K562 (cell line): ENCODE measurements at regions not wholly inside any gene's neighbourhood (a gene's known extent, or its start where the extent isn't known, plus 50 kb on each side); places are given as distances from the start of the nearest gene placed in this dataset.

Experiments
- CHD7 ChIP-seq: fragments of 200-600 bp; sonication (generic); IDR thresholded peaks from one replicate; pipeline ENCODE4 v1.6.1; 2012; ENCODE audit warnings: mild to moderate bottlenecking, low read depth, low read length, inconsistent platforms
- CREB1 ChIP-seq, 2 experiments: sonication (generic) in 1 of 2; formaldehyde crosslinking in 1 of 2; IDR thresholded peaks; 2 replicates each; pipeline versions ENCODE4 v1.6.1 to v1.8.0; 2012 to 2022; ENCODE audit warnings: inconsistent platforms in 1 of 2, mild to moderate bottlenecking in 1 of 2, missing genetic modification reagents in 1 of 2, moderate library complexity in 1 of 2
- KDM1A ChIP-seq, 2 experiments: fragments of 450-650 bp; IDR thresholded peaks; 2 replicates each; pipeline ENCODE4 v1.6.1; 2016; ENCODE audit warnings: mild to moderate bottlenecking in 2 of 2
- SIN3A ChIP-seq, 2 experiments: fragments of 150-350 bp in 1 of 2; IDR thresholded peaks; 2 replicates each; pipeline ENCODE4 v1.6.1; 2011 to 2016; ENCODE audit warnings: borderline replicate concordance in 2 of 2, low read depth in 2 of 2, low read length in 2 of 2, mild to moderate bottlenecking in 2 of 2, moderate library complexity in 2 of 2; ENCODE audit not compliant: control insufficient read depth in 1 of 2
- ZBTB26 ChIP-seq: fragments of 450-650 bp; formaldehyde crosslinking; IDR thresholded peaks from 2 replicates; pipeline ENCODE4 v1.4.0; 2022; ENCODE audit warnings: missing genetic modification characterization

- TF ChIP-seq KDM1A (IDR thresholded peaks at IDR 0.05) = no peak
- no peak for TF ChIP-seq CHD7
- no peak for TF ChIP-seq CREB1 (IDR thresholded peaks at IDR 0.05)
- TF ChIP-seq CREB1 (CRISPR knock-in tag; IDR thresholded peaks at IDR 0.05) = no peak
- TF ChIP-seq SIN3A (IDR thresholded peaks at IDR 0.05; ENCODE audit: borderline replicate concordance in 2 of 2, control insufficient read depth in 1 of 2, low read depth in 2 of 2, low read length in 2 of 2) = no peak
- TF ChIP-seq ZBTB26 = no peak
These were observed 93.0 kb downstream of the SLC35B3 start for GRCh38 chr6:8342241-8342819.
